PC-9 (cell line): ENCODE measurements at regions not wholly inside any gene's neighbourhood (a gene's known extent, or its start where the extent isn't known, plus 50 kb on each side); places are given as distances from the start of the nearest gene placed in this dataset.

Experiments
- CTCF ChIP-seq: fragments of 200-600 bp; sonication (generic); conservative IDR thresholded peaks from 2 replicates; pipeline ENCODE4 v1.6.1; 2017; ENCODE audit warnings: mixed run types, antibody characterized with exemption, mild to moderate bottlenecking, moderate library complexity
- EZH2 ChIP-seq: fragments of 200-600 bp; sonication (generic); IDR thresholded peaks from 2 replicates; pipeline ENCODE4 v1.8.0; 2017; ENCODE audit warnings: antibody characterized with exemption, low read depth

GRCh38 chr4:41318839-41319530 is 62.3 kb downstream of the UCHL1 start:
- TF ChIP-seq EZH2 (no peak), CTCF (no peak)
